OCI-LY3 (cell line): ENCODE measurements at regions not wholly inside any gene's neighbourhood (a gene's known extent, or its start where the extent isn't known, plus 50 kb on each side); places are given as distances from the start of the nearest gene placed in this dataset.

Experiments
- H2AFZ ChIP-seq: fragments of 200-600, 300-600 bp; shearing (Covaris generic); 2 replicates; pipeline ENCODE4 v1.6.0; 2014; ENCODE audit warnings: antibody characterized with exemption, low read depth, low read length
- H3K27ac ChIP-seq: fragments of 200-600, 300-600 bp; sonication (generic); 2 replicates; pipeline ENCODE4 v1.5.1; 2014; ENCODE audit warnings: mild to moderate bottlenecking, low read length, moderate library complexity, mixed read lengths
- H3K27me3 ChIP-seq: fragments of 200-600, 300-600 bp; sonication (generic); 2 replicates; pipeline ENCODE4 v1.6.1; 2014; ENCODE audit warnings: low read depth, low read length, mixed read lengths
- H3K36me3 ChIP-seq: fragments of 200-600, 300-600 bp; sonication (generic); replicated peaks from 2 replicates; pipeline ENCODE3; 2014; ENCODE audit warnings: low read depth, low read length, mixed read lengths
- H3K4me1 ChIP-seq: fragments of 300-600, 200-600 bp; sonication (generic); 2 replicates; pipeline ENCODE4 v1.6.1; 2014; ENCODE audit warnings: low read length, mixed read lengths
- H3K4me2 ChIP-seq: fragments of 200-600, 300-600 bp; sonication (generic); 2 replicates; pipeline ENCODE4 v1.6.1; 2014; ENCODE audit warnings: low read length, mixed read lengths
- H3K4me3 ChIP-seq: fragments of 300-600, 200-600 bp; sonication (generic); 2 replicates; pipeline ENCODE4 v1.5.1; 2014; ENCODE audit warnings: antibody characterized with exemption, mild to moderate bottlenecking, low read length, moderate library complexity
- H3K79me2 ChIP-seq: fragments of 300-600, 200-600 bp; shearing (Covaris generic); 2 replicates; pipeline ENCODE4 v1.6.1; 2014; ENCODE audit warnings: mild to moderate bottlenecking, low read length, mixed read lengths
- H3K9ac ChIP-seq: fragments of 300-600, 200-600 bp; shearing (Covaris generic); 2 replicates; pipeline ENCODE4 v1.6.0; 2014; ENCODE audit warnings: mild to moderate bottlenecking, low read length, moderate library complexity
- H3K9me3 ChIP-seq: fragments of 200-600, 300-600 bp; shearing (Covaris generic); 2 replicates; pipeline ENCODE4 v1.6.1; 2014; ENCODE audit warnings: low read length, mixed read lengths; ENCODE audit not compliant: insufficient read depth
- H4K20me1 ChIP-seq: fragments of 200-600, 300-600 bp; sonication (generic); 2 replicates; pipeline ENCODE4 v1.6.1; 2016; ENCODE audit warnings: low read length, mixed read lengths; ENCODE audit not compliant: insufficient read depth
- CTCF ChIP-seq: fragments of 200-600, 300-600 bp; sonication (generic); IDR thresholded peaks from 2 replicates; pipeline ENCODE4 v1.5.1; 2014; ENCODE audit warnings: antibody characterized with exemption, low read length, low read depth
- EZH2phosphoT487 ChIP-seq: fragments of 200-600 bp; shearing (Covaris generic); IDR thresholded peaks from 2 replicates; pipeline ENCODE4 v1.6.1; 2018; ENCODE audit warnings: antibody characterized with exemption, mixed run types, low read depth

DNA sequence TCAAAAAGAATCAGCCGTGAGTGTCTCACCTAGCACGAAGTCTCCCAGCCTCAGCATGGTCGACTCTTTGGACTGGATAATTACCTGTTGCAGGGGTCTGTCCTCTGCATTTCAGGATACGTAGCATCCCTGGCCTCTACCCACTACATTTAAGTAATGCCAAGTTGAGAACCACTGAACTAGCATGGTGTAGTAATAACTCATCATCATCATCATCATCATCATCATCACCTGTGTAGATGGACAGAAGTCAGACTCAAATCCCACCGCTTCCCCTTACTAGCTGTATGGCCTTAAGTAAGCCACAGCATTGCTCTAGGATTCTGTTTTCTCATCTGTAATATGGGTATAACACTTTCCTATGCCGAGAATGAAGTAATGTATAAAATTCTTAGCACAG, 373.1 kb upstream of the XYLT1 start:
- H3K9me3 ChIP-seq: no peaks in the 10 kb centered on the region
- H3K4me3 ChIP-seq: no peak overlapping the region
- no peak overlapping the region for H3K27ac ChIP-seq
- H3K4me2 ChIP-seq: no peak overlapping the region
- H4K20me1 ChIP-seq: no peaks in the 10 kb centered on the region
- no peak overlapping the region for H2AFZ ChIP-seq
- TF ChIP-seq EZH2phosphoT487: no peak
- TF ChIP-seq CTCF: no peak
- H3K9ac ChIP-seq: no peak overlapping the region
- H3K36me3 ChIP-seq: no peaks in the 10 kb centered on the region
- no peaks in the 10 kb centered on the region for H3K79me2 ChIP-seq
- no peaks in the 10 kb centered on the region for H3K27me3 ChIP-seq
- no peaks in the 10 kb centered on the region for H3K4me1 ChIP-seq

DNA sequence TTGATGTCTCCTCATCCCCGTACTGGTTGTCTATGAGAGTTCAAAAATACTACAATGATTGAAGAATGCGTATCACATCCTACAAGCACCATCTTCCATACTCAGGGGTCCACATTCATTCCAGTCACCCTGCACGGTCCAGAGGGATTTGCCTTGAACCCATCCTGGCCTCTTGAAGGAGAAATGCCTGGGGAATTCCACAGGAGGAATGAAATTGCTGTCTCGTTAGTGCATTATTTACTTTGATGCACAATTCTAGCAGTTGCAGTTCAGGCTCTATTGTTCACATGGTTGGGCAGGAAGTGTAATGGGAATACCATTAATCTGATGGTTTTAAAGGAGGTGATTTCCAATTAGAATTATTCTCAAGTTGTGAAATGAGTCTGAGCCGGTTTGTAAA, 369.1 kb upstream of the XYLT1 start:
- Histone ChIP-seq H3K27ac (no peak overlapping the region), H3K27me3 (no peaks in the 10 kb centered on the region), H2AFZ (no peak overlapping the region), H3K9ac (no peak overlapping the region), H3K4me1 (no peaks in the 10 kb centered on the region), H3K79me2 (no peaks in the 10 kb centered on the region), H3K9me3 (no peaks in the 10 kb centered on the region), H3K4me2 (no peak overlapping the region), H4K20me1 (no peaks in the 10 kb centered on the region), H3K4me3 (no peak overlapping the region), H3K36me3 (no peaks in the 10 kb centered on the region)
- TF ChIP-seq EZH2phosphoT487 (no peak), CTCF (no peak)

GRCh38 chr16:17839272-17839671, 368.5 kb upstream of the XYLT1 start:
- Histone ChIP-seq H4K20me1 (no peaks in the 10 kb centered on the region), H3K4me1 (no peaks in the 10 kb centered on the region), H3K79me2 (no peaks in the 10 kb centered on the region), H2AFZ (no peak overlapping the region), H3K9me3 (no peaks in the 10 kb centered on the region), H3K4me3 (no peak overlapping the region), H3K9ac (no peak overlapping the region), H3K36me3 (no peaks in the 10 kb centered on the region), H3K4me2 (no peak overlapping the region), H3K27me3 (no peaks in the 10 kb centered on the region), H3K27ac (no peak overlapping the region)
- TF ChIP-seq CTCF: no peak
- no peak for TF ChIP-seq EZH2phosphoT487

- H3K27me3 ChIP-seq: no peaks in the 10 kb centered on the region
- TF ChIP-seq CTCF: no peak
- TF ChIP-seq EZH2phosphoT487: no peak
- H3K4me1 ChIP-seq: no peaks in the 10 kb centered on the region
- no peaks in the 10 kb centered on the region for H3K36me3 ChIP-seq
- no peak overlapping the region for H3K4me3 ChIP-seq
- H2AFZ ChIP-seq: no peak overlapping the region
- H4K20me1 ChIP-seq: no peaks in the 10 kb centered on the region
- H3K4me2 ChIP-seq: no peak overlapping the region
- H3K79me2 ChIP-seq: no peaks in the 10 kb centered on the region
- no peaks in the 10 kb centered on the region for H3K9me3 ChIP-seq
- H3K9ac ChIP-seq: no peak overlapping the region
- H3K27ac ChIP-seq: no peak overlapping the region
Measured at GRCh38 chr16:17836868-17837602, 366.3 kb upstream of the XYLT1 start.
